Activated CD4-positive, alpha-beta T cell treated with anti-CD3 and anti-CD28 coated beads for 48 hours (primary cell): ENCODE measurements at regions not wholly inside any gene's neighbourhood (a gene's known extent, or its start where the extent isn't known, plus 50 kb on each side); places are given as distances from the start of the nearest gene placed in this dataset.

Experiments used
- DNase-seq: peaks from one replicate; pipeline ENCODE4 v3.0.0-alpha.2; 2020

- no peak for DNase-seq
These were observed 213.4 kb downstream of the PLK2 start for GRCh38 chr5:58246461-58246944.

DNA sequence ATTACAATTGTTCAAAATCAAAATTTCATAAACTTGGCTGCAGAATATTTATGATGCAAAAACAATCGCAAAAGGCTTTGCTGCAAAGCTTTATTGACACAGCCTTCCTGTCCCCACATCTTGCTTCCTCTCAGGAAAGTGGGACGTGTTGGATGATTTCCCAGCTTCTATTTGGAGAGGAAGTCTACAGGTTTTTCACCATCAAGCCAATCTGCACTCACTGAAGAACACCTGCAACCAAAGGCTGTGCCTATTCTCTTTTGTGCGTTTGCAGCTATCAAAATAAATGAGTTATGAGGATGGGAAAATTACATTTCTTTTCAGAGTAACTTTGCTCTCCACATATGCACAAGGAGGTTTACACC lies 214.4 kb downstream of the PLK2 start:
- no peak for DNase-seq

DNA sequence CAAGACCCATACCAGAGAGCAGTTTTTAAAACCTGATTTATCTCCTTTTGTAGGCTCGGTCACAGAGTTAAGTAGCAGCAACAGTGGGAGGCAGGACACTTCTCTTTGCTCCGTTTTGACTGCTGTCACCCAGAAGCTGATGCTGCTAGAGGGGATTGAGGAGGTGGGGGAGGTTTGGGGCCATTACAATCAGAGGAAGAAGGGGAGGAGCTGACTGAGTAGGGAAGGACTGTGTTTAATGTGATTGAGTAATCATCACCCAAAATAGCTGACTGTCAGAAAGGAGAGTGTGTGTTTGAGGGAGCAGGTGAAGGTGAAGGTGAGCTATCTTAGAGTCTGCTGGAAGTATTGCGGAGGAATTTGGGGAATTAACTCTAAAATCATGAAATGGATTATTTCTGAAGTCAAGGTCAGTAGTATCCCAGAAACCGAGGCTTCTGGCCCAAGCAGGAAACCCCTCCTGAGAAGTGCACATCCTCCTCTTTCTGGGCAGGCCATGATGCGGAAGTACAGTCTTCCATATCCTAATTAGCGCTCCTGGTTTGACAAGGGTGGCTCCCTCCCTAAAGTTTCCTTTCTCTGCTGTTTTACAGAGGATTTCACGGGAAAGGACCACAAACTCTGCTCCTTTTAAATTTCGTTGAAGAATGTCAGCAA lies 214.9 kb downstream of the PLK2 start:
- DNase-seq = no peak

- DNase-seq = no peak
These were observed 218.5 kb downstream of the PLK2 start for GRCh38 chr5:58241389-58241788.

DNA sequence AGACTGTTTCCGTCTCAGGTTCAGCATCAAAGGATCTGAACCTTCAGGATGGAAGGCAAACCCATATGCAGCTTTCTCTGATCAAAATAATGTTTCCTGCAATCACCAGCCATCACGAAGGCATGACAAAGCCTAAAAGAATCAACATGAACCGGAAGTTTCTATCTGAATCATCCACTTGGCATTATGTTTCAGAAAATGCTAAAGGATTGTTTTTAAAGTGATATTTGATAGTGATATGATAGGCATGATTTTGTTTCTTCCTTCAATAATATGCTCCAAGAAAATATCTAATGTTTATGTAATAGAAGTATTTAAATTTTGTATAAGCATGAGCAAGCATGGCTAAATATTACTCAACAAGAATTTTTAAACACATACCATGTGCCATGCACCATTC lies 219.6 kb downstream of the PLK2 start:
- no peak for DNase-seq

DNA sequence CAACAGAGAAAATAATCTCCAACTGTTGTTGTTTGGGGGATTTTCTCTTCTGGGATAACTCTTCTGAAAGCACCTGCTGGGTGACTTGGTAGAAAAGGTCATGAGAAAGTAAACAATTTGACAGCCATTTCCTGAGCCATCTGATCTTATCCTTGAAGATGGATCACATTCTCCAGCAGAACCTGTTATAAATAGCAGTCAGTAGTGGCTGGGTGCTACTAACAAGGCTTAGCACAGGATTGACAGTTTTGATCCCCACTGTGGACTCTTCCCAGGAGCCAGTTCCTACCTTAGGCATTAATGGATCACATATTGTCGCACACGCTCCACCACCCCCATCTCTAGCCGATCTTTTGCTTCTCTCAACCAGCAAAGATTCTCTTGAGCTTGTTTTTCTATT lies 220.2 kb downstream of the PLK2 start:
- no peak for DNase-seq

GRCh38 chr5:58239045-58239444 lies 220.8 kb downstream of the PLK2 start:
- no peak for DNase-seq

DNA sequence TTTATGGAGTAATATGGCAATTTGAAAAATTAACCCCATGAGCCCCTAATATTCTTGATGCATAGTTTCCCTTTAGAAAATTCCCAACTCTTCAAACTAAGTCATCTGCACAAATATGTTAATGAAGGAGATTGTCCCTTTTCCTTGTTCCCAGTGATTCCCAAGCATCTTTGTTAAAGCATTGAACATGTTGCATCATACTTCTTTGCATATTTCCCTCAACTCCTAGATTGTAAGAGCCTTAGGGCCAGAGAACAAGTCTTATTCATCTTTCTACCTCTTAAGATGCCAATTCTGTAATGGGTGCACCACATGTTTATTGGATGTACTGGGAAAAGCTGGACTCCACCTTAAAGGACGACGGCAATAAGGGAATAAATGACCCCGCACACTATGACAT lies 223.4 kb downstream of the PLK2 start:
- no peak for DNase-seq

DNA sequence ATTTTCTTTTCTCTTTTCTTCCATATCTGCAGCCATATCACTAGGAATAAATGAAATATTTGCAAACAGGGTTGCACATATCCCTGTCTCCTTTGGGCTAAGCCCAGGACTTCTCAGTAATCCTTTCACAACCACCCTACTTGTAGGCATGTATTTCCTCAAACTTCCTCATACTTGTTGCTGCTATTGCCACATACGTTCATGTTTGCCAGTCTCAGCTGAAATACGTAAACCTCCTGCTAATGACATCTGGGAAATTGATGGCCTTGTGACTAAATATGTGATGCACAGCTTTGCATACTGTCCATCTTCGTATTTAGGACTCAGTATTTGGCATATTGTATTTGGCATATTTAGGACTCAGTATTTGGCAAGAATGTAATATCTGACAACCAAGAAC lies 224.6 kb downstream of the PLK2 start:
- DNase-seq = no peak

DNA sequence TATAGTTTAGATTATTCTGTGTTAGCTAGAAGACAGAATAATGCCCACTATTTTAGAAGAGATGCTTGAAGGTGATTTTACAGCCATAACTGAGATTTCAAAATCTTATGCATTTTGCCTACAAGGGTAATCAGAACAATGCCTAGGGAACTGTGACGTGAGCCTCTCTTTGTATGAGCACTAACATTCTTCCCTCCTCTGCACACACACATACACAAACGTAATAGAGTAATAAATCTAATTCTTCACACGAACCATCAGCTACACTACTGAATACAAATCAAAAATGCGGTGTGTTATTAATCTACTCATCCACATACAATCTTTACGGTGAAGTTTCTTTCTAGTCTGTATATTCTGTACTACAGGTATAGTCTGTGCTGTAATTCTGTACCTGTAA lies 227.8 kb downstream of the PLK2 start:
- DNase-seq = no peak

DNA sequence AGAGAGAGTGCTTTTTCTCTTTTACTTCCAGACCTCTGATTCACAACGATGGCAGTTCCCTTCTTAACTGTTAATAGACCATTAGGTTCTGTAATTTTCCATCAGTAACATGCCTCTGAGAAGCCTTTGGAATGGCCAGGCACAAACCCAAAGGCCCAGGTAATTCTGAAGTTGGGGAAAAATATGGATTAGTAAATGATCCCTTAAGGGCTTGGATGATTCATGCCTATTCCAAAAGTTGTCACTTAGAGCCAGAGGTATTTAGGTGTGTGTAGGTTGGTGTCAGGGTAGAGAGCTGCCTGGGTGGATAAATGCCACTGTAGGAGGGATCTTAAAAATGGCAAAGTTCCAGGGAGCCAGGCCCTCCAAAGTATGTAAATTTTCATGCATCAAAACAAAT lies 228.8 kb downstream of the PLK2 start:
- DNase-seq = no peak

- no peak for DNase-seq
These were observed 231.0 kb downstream of the PLK2 start for GRCh38 chr5:58228896-58229295.

DNA sequence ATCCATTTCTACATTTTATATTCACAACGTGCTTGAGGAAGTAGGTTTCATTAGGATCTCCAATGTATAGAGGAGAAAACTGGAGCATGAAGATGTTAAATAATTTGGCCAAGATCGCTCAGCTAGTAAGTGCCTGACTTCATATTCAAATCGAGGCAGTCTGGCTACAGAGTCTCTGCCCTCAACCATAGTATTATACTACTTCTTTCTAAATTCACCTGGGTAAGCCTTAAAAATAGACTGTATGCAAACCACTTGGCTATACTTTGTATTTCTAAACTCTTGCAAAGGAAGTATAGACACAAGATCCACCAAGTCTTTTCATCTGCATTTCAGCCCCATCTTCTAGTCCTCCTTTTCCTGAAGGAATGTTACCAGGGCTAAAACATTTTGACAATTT lies 232.0 kb downstream of the PLK2 start:
- no peak for DNase-seq

DNA sequence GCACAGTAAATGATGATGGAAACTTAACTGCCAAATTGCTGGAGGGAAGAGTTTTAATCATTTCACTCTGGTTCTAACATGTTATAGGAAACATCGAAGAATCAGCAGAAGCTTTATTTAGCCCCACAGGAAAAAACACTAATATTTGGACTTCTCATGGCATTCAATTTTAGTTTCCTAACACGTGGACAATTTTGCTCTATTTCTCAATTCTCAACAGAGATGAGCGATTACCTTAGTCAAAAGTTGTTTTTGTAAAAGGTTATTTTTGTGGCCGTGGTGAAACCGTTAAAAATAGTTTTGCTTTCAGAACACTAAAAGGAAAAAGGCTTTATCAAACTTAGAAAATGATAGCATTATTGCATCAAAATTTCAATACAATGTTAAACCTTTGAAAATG lies 235.2 kb downstream of the PLK2 start:
- no peak for DNase-seq

- DNase-seq = no peak
These were observed 235.7 kb downstream of the PLK2 start for GRCh38 chr5:58224221-58224620.

DNA sequence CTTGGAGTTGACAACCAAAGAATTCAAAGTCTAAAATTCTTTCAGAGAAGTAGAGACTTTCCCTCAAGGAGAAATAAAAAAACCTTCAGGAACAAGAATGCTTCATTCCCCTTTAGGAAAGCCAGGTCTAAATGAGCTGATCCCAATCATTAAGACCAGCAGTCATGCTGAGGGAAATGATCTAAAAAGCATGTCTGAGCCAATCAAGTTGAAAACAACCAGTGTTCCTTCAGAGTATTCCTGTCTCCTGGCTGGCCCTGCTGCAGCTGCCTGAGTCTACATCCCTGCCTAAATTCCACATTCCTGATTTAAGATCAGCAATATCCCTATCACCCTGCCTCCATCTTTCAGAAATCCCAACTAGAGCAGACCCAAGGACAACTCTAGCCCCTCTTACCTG lies 244.5 kb downstream of the PLK2 start:
- no peak for DNase-seq

GRCh38 chr5:58211441-58211840 lies 248.4 kb downstream of the PLK2 start:
- DNase-seq = no peak

- no peak for DNase-seq
These were observed 251.2 kb downstream of the PLK2 start for GRCh38 chr5:58208674-58209073.

- DNase-seq = no peak
These were observed 252.8 kb downstream of the PLK2 start for GRCh38 chr5:58207076-58207475.

DNA sequence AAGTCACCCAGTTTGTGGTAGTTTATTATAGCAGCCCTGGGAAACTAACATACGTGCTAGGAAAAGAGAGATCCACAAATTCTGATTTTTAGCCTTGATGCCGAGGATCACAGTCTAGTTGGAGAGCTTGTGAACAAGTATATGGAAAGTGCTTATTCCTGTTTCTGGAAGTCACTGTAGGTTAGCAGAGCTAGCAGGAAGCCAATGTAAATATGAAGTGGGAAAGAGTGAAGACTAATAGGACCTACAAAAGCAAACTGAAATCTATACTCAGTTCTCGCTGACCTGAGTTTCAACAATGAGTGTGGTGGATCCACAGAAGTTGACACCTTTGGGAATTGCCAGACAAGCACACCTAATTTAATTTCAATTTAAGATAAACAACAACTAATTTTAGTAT lies 254.9 kb downstream of the PLK2 start:
- no peak for DNase-seq

DNA sequence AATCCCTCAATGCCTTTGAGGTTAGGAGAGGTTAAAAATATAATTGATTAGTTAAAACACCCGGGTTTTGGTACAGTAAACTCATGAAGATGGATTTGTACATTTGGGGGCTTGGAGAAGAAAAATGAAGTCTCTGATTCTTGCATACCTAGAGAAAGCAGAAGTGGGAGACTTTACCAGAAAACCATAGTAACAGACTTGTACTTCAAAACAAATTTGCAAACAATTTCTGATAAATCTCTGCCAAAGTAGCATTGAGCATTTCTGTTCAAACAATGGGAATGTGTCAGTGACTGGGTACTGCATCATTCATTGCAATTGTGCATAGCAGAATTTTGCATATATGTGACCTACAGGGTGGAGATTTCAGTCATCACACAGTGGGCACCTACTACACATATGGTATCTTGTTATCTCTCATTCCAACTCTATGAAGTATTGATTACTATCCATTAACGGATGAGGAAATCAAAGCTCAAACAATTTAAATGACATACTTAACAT lies 256.9 kb downstream of the PLK2 start:
- DNase-seq = no peak

- DNase-seq = no peak
These were observed 257.8 kb downstream of the PLK2 start for GRCh38 chr5:58201922-58202648.

DNA sequence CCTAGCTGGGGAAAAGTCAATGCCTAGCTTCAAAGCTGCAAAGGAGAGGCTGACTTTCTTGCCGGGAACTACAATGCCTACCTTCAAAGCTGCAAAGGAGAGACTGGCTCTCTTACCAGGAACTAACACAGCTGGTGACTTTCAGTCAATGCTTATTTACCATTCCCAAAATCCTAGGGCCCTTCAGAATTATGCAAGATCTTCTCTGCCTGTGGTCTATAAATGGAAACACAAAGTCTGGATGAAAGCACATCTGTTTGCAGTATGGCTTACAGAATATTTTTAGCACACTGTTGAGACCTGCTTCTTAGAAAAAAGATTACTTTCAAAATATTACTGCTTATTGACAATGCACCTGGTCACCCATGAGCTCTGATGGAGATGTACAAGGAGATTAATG lies 259.4 kb downstream of the PLK2 start:
- no peak for DNase-seq

DNA sequence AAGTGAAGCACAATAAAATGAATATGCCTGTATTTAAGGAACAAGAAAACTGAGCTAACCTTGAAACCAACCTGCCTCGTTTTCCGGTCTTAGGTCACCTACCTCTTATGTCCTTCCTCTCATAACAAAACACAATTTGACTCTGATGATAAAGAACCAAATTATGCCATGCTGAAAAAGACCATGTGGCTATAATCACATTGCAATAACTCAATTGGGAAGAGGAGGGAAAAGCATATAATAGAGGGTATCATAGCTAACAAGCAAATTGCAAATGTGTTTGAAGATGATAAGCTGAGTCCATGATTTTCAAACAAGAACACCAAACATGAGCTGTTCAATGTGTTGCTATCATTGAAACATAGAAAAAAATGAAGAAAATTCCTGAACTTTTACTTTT lies 260.8 kb downstream of the PLK2 start:
- DNase-seq = no peak

GRCh38 chr5:58198330-58198729 lies 261.6 kb downstream of the PLK2 start:
- DNase-seq = no peak
